Epithelial cell of esophagus (primary cell): ENCODE measurements at regions not wholly inside any gene's neighbourhood (a gene's known extent, or its start where the extent isn't known, plus 50 kb on each side); places are given as distances from the start of the nearest gene placed in this dataset.

Experiments
- DNase-seq: peaks from one replicate; pipeline ENCODE4 v3.0.0; 2010; ENCODE audit warnings: low read depth
- H3K4me3 ChIP-seq: 2 replicates; pipeline ENCODE4 v1.5.1; 2011; ENCODE audit warnings: mild to moderate bottlenecking, low read length, control low read depth
- TF ChIP-seq, protein P1 (sequence below): IDR thresholded peaks from 2 replicates; pipeline ENCODE4 v1.5.1; 2011; ENCODE audit warnings: low read depth, mild to moderate bottlenecking, low read length, control low read depth, inconsistent platforms; ENCODE audit not compliant: insufficient read depth; ENCODE audit errors: missing control alignments

DNA sequence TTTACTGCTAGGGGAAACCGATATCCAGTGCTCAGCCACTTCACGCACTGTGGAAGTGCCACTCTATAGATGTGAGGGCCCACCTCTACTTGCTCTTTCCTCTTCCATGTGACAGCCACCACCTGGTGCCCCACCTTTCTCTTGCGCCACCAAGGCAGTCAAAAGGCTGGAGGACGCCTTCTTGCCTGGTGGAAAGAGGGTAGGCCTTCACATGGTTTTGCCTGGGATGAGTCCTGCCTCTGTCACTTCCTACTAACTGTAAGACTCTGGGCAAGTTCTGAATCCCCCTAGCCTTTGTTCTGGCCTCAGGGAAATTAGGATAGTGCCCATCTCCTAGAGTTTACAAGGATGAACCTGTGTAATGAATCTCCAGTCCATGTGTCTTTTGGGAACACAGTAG lies 66.1 kb upstream of the ODC1 start:
- no peak overlapping the region for H3K4me3 ChIP-seq
- DNase-seq: peak; percentile 54
- TF ChIP-seq, protein P1, sequence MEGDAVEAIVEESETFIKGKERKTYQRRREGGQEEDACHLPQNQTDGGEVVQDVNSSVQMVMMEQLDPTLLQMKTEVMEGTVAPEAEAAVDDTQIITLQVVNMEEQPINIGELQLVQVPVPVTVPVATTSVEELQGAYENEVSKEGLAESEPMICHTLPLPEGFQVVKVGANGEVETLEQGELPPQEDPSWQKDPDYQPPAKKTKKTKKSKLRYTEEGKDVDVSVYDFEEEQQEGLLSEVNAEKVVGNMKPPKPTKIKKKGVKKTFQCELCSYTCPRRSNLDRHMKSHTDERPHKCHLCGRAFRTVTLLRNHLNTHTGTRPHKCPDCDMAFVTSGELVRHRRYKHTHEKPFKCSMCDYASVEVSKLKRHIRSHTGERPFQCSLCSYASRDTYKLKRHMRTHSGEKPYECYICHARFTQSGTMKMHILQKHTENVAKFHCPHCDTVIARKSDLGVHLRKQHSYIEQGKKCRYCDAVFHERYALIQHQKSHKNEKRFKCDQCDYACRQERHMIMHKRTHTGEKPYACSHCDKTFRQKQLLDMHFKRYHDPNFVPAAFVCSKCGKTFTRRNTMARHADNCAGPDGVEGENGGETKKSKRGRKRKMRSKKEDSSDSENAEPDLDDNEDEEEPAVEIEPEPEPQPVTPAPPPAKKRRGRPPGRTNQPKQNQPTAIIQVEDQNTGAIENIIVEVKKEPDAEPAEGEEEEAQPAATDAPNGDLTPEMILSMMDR: no peak

- H3K4me3 ChIP-seq: no peak overlapping the region
- no peak for DNase-seq
- TF ChIP-seq, protein P1: no peak
These were observed 65.1 kb upstream of the ODC1 start for GRCh38 chr2:10513201-10513600.

DNA sequence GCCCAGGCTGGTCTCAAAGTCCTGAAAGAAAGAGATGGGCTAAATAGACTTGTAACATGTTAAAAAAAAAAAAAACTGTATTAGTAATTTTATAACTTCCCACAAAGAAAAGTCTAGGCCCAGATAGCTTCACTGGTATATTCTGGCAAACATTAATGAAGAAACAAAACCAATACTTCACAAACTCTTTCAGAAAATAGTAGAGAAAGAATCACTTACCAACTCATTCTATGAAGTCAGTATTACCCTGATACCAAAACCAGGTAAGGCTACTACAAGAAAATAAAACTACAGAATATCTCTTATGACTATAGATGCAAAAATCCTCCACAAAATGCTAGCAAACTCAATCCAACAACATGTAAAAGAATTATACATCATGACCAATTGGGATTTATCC lies 59.9 kb upstream of the ODC1 start:
- TF ChIP-seq, protein P1: no peak
- DNase-seq: no peak
- H3K4me3 ChIP-seq: no peak overlapping the region

- no peak for DNase-seq
- TF ChIP-seq, protein P1: no peak
These were observed 59.0 kb upstream of the ODC1 start for GRCh38 chr2:10507106-10507505.

GRCh38 chr2:10504994-10505820 lies 57.1 kb upstream of the ODC1 start:
- H3K4me3 ChIP-seq: no peak overlapping the region
- DNase-seq: no peak
- TF ChIP-seq, protein P1: no peak

More at GRCh38 chr2:10507106-10507505, 59.0 kb upstream of the ODC1 start:
- H3K4me3 ChIP-seq: no peak overlapping the region

DNA sequence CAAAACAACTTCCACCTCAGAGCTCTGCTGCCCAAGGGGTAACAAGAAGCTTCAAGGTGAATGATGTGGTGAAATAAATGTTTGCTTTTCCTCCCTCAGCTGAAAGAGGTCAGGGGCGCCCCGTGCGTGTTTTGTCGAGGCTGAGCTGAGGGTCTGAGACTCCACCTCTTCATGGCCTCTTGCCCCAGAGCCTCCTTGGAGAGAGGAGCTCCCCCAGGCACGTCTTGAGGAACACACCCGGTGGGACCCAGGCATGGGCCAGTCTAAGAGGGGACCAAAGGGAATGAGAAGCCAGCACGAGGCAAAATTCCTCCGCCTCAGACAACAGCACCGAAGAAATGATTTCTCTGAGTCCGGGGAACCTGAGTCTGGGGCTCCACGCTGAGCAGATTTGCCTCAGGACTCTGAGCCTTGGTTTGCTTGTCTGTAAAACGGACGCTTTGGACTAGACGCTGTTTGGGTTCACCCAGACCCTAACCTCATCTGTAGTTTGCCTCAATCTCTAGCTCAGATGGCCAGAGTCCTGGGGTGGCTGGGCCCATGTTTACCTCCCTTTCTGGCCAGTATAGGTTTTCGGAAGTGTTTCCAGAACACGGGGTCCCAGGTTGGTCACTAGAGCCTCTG lies 56.4 kb upstream of the ODC1 start:
- TF ChIP-seq, protein P1: no peak
- DNase-seq: no peak
- H3K4me3 ChIP-seq: no peak overlapping the region
